Suprapubic skin (tissue), 4 donors: ENCODE measurements at regions not wholly inside any gene's neighbourhood (a gene's known extent, or its start where the extent isn't known, plus 50 kb on each side); places are given as distances from the start of the nearest gene placed in this dataset.

Experiments
- DNase-seq, 2 donors: peaks; one replicate each; pipeline ENCODE4 v3.0.0-alpha.2; 2019; ENCODE audit warnings: low spot score in 2 of 2
- H3K27ac ChIP-seq: fragments of 200-600 bp; sonication (generic); one replicate; pipeline ENCODE4 v1.5.1; 2019
- H3K27me3 ChIP-seq: fragments of 200-600 bp; sonication (generic); one replicate; pipeline ENCODE4 v1.5.1; 2019
- H3K36me3 ChIP-seq: fragments of 200-600 bp; sonication (generic); one replicate; pipeline ENCODE4 v1.5.1; 2019
- H3K4me1 ChIP-seq: fragments of 200-600 bp; sonication (generic); one replicate; pipeline ENCODE4 v1.5.1; 2019
- H3K4me3 ChIP-seq: fragments of 200-600 bp; sonication (generic); one replicate; pipeline ENCODE4 v1.5.1; 2019; ENCODE audit warnings: mild to moderate bottlenecking
- H3K9me3 ChIP-seq: fragments of 200-600 bp; sonication (generic); one replicate; pipeline ENCODE4 v1.5.1; 2019
- CTCF ChIP-seq, 2 donors: fragments of 200-600 bp in 1 of 2; fragments of 450-650 bp in 1 of 2; sonication (generic) in 1 of 2; IDR thresholded peaks; one replicate each; pipeline ENCODE4 v1.5.1; 2016 to 2019; ENCODE audit warnings: antibody characterized with exemption in 2 of 2, mild to moderate bottlenecking in 1 of 2, moderate library complexity in 1 of 2
- EP300 ChIP-seq: sonication (generic); formaldehyde crosslinking; IDR thresholded peaks from one replicate; pipeline ENCODE4 v1.6.1; 2017; ENCODE audit warnings: antibody characterized with exemption
- POLR2A ChIP-seq, 2 donors: fragments of 450-650 bp; IDR thresholded peaks; one replicate each; pipeline ENCODE4 v1.6.1; 2017; ENCODE audit warnings: antibody characterized with exemption in 2 of 2, mild to moderate bottlenecking in 2 of 2, moderate library complexity in 2 of 2
- POLR2AphosphoS5 ChIP-seq, 3 donors: sonication (generic); formaldehyde crosslinking; IDR thresholded peaks; one replicate each; pipeline ENCODE4 v1.6.1; 2017; ENCODE audit warnings: antibody characterized with exemption in 3 of 3
- WGBS: methylation state at CpG from one replicate; pipeline ENCODE4 v1.1.5; 2018; 5-methylcytosine and 5-hydroxymethylcytosine counted together

GRCh38 chr7:10034843-10035556, 938.7 kb upstream of the PHF14 start:
- TF ChIP-seq POLR2AphosphoS5 (IDR thresholded peaks at IDR 0.05) (no peak), POLR2A (IDR thresholded peaks at IDR 0.05) (no peak), EP300 (no peak)
- H3K9me3 ChIP-seq, result no peaks in the 10 kb centered on the region
- no peak overlapping the region for H3K27ac ChIP-seq
- H3K4me3 ChIP-seq, result no peak overlapping the region
- no peaks in the 10 kb centered on the region for H3K4me1 ChIP-seq
- WGBS, result 67% methylated on average over 5 of the region's 5 CpGs
- no peaks in the 10 kb centered on the region for H3K27me3 ChIP-seq
- H3K36me3 ChIP-seq, result no peaks in the 10 kb centered on the region
- DNase-seq, result no peak

- H3K36me3 ChIP-seq, result no peaks in the 10 kb centered on the region
- no peak for DNase-seq
- TF ChIP-seq CTCF (IDR thresholded peaks at IDR 0.05) (no peak), POLR2A (IDR thresholded peaks at IDR 0.05) (no peak), EP300 (no peak), POLR2AphosphoS5 (IDR thresholded peaks at IDR 0.05) (no peak)
- H3K27ac ChIP-seq, result no peak overlapping the region
- H3K4me1 ChIP-seq, result no peaks in the 10 kb centered on the region
- 40% methylated on average over 2 of the region's 2 CpGs for WGBS
- no peaks in the 10 kb centered on the region for H3K27me3 ChIP-seq
- H3K4me3 ChIP-seq, result no peak overlapping the region
- H3K9me3 ChIP-seq, result no peaks in the 10 kb centered on the region
Observed at GRCh38 chr7:10036693-10037092, 937.0 kb upstream of the PHF14 start.

GRCh38 chr7:10038351-10038750, 935.3 kb upstream of the PHF14 start:
- Histone ChIP-seq H3K4me1 (no peaks in the 10 kb centered on the region), H3K27me3 (no peaks in the 10 kb centered on the region), H3K9me3 (no peaks in the 10 kb centered on the region), H3K36me3 (no peaks in the 10 kb centered on the region), H3K4me3 (no peak overlapping the region), H3K27ac (no peak overlapping the region)
- 81% methylated on average over 1 of the region's 1 CpG for WGBS
- no peak for TF ChIP-seq EP300
- TF ChIP-seq CTCF (IDR thresholded peaks at IDR 0.05), result no peak
- TF ChIP-seq POLR2A (IDR thresholded peaks at IDR 0.05), result no peak
- no peak for TF ChIP-seq POLR2AphosphoS5 (IDR thresholded peaks at IDR 0.05)
- no peak for DNase-seq

GRCh38 chr7:10040674-10041073, 933.0 kb upstream of the PHF14 start:
- H3K27ac ChIP-seq, result no peak overlapping the region
- TF ChIP-seq POLR2AphosphoS5 (IDR thresholded peaks at IDR 0.05) (no peak), CTCF (IDR thresholded peaks at IDR 0.05) (no peak), POLR2A (IDR thresholded peaks at IDR 0.05) (no peak), EP300 (no peak)
- H3K4me1 ChIP-seq, result no peaks in the 10 kb centered on the region
- 93% methylated on average over 3 of the region's 3 CpGs for WGBS
- no peaks in the 10 kb centered on the region for H3K9me3 ChIP-seq
- no peaks in the 10 kb centered on the region for H3K27me3 ChIP-seq
- H3K36me3 ChIP-seq, result no peaks in the 10 kb centered on the region
- no peak for DNase-seq
- no peak overlapping the region for H3K4me3 ChIP-seq

- Histone ChIP-seq H3K36me3 (no peaks in the 10 kb centered on the region), H3K4me3 (no peak overlapping the region), H3K4me1 (no peaks in the 10 kb centered on the region), H3K27ac (no peak overlapping the region), H3K9me3 (no peaks in the 10 kb centered on the region), H3K27me3 (no peaks in the 10 kb centered on the region)
- TF ChIP-seq POLR2A (IDR thresholded peaks at IDR 0.05) (no peak), CTCF (IDR thresholded peaks at IDR 0.05) (no peak), EP300 (no peak), POLR2AphosphoS5 (IDR thresholded peaks at IDR 0.05) (no peak)
- no peak for DNase-seq
Observed at GRCh38 chr7:10070899-10071298, 902.8 kb upstream of the PHF14 start.

GRCh38 chr7:10075866-10076265, 897.8 kb upstream of the PHF14 start:
- TF ChIP-seq EP300 (no peak), POLR2A (IDR thresholded peaks at IDR 0.05) (no peak), CTCF (IDR thresholded peaks at IDR 0.05) (no peak), POLR2AphosphoS5 (IDR thresholded peaks at IDR 0.05) (no peak)
- WGBS, result 67% methylated on average over 3 of the region's 3 CpGs
- Histone ChIP-seq H3K36me3 (no peaks in the 10 kb centered on the region), H3K9me3 (no peaks in the 10 kb centered on the region), H3K27ac (no peak overlapping the region), H3K4me3 (no peak overlapping the region), H3K27me3 (no peaks in the 10 kb centered on the region), H3K4me1 (no peaks in the 10 kb centered on the region)
- DNase-seq, result no peak
